GM21723 (cell line): ENCODE measurements at regions not wholly inside any gene's neighbourhood (a gene's known extent, or its start where the extent isn't known, plus 50 kb on each side); places are given as distances from the start of the nearest gene placed in this dataset.

ENCODE experiments used
- ATAC-seq: cut with Tn5 transposase; IDR thresholded peaks from one replicate; pipeline ENCODE4 v1.9.1; 2021; ENCODE audit warnings: mild to moderate bottlenecking, moderate library complexity; ENCODE audit not compliant: unreplicated experiment

DNA sequence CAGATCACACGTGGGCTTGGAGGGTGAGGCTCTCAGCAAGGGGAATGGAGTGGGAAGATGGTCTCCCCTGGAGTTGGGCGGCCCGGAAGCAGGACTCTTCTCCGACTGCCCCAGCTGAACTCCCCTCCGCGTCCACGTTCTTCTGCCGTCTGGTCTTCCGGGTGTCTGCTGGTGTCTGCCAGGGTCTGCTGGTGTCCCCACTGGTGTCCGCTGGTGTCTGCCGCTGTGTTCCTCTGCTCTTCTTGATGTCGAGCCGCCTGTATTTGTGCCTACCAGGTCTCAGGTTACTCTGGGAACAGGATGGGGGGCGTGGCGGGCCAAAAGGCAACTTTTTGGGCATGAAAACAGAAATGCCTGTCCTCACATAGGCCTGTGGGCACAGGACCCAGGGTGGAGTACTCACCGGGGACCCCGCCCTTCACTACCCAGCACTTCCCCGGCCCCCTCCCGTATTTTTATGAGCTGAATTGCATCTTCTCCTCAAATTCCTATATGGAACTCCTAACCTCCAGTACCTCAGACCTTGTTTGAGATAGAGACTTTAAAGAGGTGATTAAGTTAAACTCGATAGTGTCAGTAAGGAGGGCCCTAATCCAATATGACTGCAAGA is 675.4 kb downstream of the SEMA5A start:
- no peak for ATAC-seq

- ATAC-seq = no peak
Measured at GRCh38 chr5:8870959-8871355, 674.9 kb downstream of the SEMA5A start.

DNA sequence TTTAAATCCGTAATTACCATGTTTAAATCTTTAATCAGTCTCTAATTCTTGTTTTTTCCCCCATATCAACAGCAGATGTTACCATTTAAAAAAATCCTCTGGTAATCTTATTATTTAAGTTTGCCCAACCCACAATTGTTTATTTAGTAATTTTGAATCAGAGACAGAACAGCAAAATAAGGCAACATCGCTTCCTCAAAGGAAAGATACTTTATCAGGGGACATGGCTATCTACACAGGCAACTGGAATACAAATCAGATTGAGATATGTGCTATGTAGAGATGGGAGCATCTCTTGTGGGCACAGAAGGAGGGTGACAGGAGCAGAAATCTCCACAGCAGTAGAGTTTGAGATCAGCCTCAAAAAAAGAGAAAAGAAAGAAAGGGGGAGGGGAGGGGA is 674.4 kb downstream of the SEMA5A start:
- ATAC-seq = no peak

GRCh38 chr5:8875722-8876121 is 670.2 kb downstream of the SEMA5A start:
- ATAC-seq = no peak

DNA sequence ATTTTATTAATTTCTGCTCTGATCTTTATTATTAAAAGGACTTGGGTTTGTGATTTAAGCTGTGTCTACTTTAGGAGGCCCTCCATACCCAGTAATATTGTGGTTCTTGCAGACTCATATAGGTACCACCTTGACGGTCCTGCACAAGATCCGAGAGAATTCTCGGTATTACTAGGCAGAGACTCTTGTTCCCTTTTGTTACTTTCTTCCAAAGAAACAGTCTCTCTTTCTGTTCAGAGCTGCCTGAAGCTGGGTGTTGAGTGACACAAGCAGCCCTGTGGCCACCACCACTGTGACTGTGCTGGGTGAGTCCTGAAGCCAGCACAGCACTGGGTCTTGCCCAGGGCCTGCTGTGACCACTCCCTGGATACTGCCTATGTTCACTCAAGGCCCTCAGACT is 666.6 kb downstream of the SEMA5A start:
- no peak for ATAC-seq

GRCh38 chr5:8884029-8884428 is 661.8 kb downstream of the SEMA5A start:
- no peak for ATAC-seq

DNA sequence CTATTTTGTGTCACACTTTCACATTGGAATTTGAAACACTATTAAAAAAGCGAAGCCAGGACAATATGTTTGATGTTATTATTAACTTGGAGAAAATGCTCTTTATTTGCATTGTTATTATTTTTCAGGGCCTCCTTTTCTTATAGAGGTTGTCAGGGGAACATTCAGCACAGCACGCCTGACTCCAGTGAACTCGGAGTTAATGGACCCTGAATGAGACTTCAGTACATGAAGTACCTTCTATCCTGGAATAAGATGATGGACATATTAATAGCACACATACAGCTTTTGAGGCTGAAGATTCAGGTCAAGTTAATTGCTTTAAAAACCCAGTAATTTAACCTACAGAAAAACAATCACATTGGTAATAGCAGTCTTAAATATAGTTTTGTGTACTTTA is 652.9 kb downstream of the SEMA5A start:
- no peak for ATAC-seq

- ATAC-seq = no peak
Measured at GRCh38 chr5:8894031-8894430, 651.8 kb downstream of the SEMA5A start.

GRCh38 chr5:8895062-8895461 is 650.8 kb downstream of the SEMA5A start:
- ATAC-seq = no peak

GRCh38 chr5:8895599-8895998 is 650.3 kb downstream of the SEMA5A start:
- ATAC-seq = no peak

- ATAC-seq = no peak
Measured at GRCh38 chr5:8897316-8897715, 648.6 kb downstream of the SEMA5A start.

DNA sequence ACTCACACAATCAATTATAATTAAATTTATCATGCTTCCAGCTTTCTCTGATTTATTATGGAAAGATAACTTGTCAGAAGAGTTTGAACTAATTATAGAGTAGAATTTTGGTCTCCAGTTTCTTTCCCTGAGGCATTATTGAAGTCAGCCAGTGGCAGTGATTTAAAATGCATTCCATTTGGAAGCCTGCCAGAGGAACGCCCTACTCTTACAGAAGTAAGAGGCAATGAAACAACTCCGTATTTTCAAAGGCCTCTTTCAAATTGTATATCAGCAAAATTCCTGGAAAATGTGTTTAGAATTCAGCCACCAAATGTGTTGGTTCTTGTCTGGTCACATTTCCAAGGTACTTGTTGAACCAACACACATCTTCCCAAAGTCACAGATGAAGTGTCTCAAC is 640.9 kb downstream of the SEMA5A start:
- ATAC-seq = no peak

- ATAC-seq = no peak
Measured at GRCh38 chr5:8906303-8906967, 639.4 kb downstream of the SEMA5A start.

DNA sequence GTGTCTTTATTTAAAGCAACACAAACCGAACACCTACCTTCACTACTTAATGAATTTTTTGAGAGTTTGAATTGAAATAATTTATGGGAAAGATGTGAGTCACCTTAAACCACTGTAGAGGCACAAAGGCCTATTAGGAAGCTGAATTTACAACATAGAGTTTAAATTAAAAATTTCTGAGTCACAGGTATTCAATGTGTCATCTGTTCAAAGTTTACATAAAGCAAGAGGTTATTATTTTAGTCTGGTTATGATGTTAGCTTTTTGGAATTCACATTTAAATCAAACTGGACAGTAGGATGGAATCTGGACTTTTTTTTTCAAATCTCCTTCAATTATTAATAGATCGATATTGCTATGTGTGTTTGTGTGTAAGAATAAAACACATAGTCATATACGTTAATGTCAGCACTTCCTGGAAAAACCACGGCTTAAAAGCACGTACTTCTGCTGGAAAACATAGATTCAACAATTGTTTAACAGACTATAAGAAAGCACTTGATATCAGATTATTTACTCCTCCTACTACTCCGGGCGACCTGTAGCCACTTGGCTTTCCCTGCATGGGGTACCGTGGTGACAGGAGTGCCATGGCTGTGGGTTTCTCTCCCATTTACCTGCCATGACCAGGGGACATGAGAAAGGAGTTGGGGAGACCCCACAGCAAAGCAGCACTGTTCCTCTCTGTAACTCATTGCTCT is 638.6 kb downstream of the SEMA5A start:
- ATAC-seq = no peak

DNA sequence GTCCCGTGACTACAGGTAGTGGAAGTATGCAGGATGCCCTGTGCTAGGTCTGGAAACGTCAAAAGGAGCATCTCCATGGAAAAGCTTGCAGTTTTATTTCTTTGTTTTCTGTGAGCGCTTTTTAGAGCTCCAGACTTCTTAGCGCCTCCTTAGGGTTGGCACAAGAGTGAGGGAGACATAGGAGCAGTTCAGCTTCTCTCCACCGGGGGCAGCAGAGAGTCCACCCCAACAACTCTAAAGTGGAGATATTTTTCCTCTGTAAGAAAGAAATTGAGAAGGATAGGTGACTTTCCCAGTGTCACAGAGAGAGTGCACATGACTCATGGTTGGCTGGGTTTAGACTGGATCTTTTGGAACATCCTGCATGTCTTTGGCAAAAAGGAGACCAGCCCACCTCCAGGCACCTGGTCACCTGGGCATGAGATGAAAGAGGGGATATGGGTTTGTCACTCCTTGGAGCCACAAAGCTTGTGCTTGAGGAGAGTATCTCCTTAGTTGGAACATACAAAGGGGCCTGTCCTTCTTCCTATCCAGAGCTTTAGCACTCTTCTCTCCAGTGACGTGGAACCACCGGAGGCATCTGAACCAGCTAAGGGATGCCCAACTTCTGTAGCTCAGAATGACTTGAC is 637.7 kb downstream of the SEMA5A start:
- peak; percentile 72 for ATAC-seq

DNA sequence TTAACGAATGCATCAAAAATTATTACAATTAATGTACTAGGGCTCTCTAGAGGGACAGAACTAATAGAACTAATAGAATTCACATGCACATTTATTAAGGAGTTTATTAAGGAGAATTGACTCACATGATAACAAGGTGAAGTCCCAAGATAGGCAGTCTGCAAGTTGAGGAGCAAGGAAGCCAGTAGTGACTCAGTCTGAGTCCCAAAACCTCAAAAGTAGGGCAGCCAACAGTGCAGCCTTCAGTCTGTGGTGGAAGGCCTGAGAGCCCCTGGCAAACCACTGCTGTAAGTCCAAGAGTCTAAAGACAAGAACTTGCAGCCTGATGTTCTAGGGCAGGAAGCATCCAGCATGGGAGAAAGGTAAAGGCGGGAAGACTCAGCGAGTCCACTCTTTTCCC is 633.8 kb downstream of the SEMA5A start:
- ATAC-seq = no peak

DNA sequence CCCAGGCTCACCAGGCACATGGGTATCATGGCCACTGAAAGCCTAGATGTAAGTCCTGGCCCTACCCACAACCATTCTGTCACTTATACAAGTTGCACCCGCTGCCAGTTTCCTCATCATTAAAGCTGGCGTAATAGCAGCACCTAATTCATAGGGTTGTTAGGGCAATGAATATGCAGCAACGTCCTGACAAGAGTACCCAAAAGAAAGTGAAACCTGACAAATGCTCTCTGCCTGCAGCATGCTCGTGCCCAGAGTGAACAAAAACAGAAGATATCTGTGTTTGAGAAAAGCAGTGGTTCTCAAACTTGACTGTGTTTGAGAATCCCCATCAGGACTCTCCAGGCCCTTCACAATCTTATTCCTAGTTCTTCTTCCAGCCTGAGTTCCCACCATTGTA is 632.4 kb downstream of the SEMA5A start:
- no peak for ATAC-seq

DNA sequence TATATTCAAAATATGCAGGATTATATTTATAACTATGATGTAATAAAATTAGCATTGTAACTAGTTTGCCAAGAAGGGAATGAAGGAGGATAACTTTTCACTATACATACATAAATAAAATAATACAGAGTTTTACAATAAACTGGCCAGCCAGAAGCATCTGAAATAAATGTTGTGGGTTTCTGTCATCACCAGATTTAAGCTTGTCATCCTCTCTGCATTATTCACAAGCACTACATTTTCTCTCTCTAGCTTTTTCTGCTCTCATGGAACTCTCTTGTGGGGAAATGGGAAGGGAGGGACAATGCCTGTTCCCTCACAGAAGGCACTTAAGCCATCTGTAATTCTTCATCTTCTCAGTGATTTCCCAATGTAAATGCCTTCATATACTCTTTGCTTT is 626.8 kb downstream of the SEMA5A start:
- ATAC-seq = no peak

- no peak for ATAC-seq
Measured at GRCh38 chr5:8923526-8923925, 622.3 kb downstream of the SEMA5A start.

DNA sequence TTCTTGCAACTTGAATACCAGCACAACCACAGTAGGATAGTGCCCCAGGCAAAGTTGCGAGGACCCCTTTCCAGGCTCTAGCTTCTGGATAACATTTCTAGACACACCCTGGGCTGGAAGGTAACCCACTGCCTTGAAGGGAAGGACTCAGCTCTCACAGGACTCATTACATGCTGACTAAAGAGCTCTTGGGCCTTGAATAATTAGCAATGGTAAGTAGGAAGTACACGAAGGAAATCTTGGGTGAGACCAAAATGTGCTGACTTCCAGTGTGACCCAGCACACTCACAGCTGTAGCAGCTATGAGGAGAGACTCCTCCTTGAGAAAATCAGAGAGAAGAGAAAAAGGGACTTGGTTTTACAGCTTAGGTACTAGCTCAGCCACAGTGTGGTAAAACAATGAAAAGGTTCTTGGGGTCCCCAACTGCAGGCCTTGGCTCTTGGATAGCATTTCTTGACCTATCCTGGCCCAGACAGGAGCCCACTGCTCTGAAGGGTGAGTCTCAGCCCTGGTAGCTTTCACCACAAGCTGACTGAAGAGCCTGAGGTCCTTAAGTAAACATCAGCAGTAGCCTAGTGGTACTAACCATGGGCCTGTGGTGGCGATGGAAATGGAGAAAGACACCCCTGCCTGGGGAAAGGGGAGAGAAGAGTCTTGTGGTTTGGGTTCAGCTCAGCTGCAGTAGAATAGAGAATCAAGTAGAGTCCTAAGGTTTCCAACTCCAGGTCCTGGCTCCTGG is 621.7 kb downstream of the SEMA5A start:
- ATAC-seq = no peak

GRCh38 chr5:8930021-8930420 is 615.9 kb downstream of the SEMA5A start:
- no peak for ATAC-seq
